Endothelial cell of umbilical vein (primary cell): ENCODE measurements at regions not wholly inside any gene's neighbourhood (a gene's known extent, or its start where the extent isn't known, plus 50 kb on each side); places are given as distances from the start of the nearest gene placed in this dataset.

ENCODE experiments used
- BruUV-seq: library from RNA; stranded (reverse); fragments of 400-500 nt; replicated peaks from 2 replicates; lab custom pipeline; 2021; lab: Mats Ljungman, UMichigan
- CTCF ChIA-PET: fragments of 300-600, 350-600 bp; sonication (Branson Sonifier 250); formaldehyde crosslinking; loops from one replicate; lab custom pipeline; 2021; ENCODE audit warnings: antibody characterized with exemption, inconsistent platforms; lab: Charles Lee
- POLR2A ChIA-PET: fragments of 300-600, 350-600 bp; sonication (Branson Sonifier 250); formaldehyde crosslinking; loops from one replicate; lab custom pipeline; 2021; ENCODE audit warnings: antibody characterized with exemption, inconsistent platforms; lab: Charles Lee
- DNase-seq: peaks from one replicate; pipeline ENCODE4 v3.0.0-alpha.2; 2011; ENCODE audit warnings: low read depth, low spot score
- FAIRE-seq: peaks from 2 replicates; lab custom pipeline; 2011; peaks lifted over from hg19 to GRCh38; lab: Jason Lieb, UNC
- H2AFZ ChIP-seq: 2 replicates; pipeline ENCODE4 v1.6.0; 2012; ENCODE audit warnings: low read depth, low read length, control low read depth, inconsistent platforms
- H3K27ac ChIP-seq: 2 replicates; pipeline ENCODE4 v1.5.1; 2011; ENCODE audit warnings: low read depth, mild to moderate bottlenecking, control low read depth, low read length, moderate library complexity; ENCODE audit not compliant: insufficient read depth
- H3K27me3 ChIP-seq, 2 experiments: 2 replicates each; pipeline versions ENCODE4 v1.6.0 to v1.6.1; 2011; ENCODE audit warnings: low read length in 2 of 2, mixed read lengths in 1 of 2; ENCODE audit not compliant: control insufficient read depth in 2 of 2, insufficient read depth in 2 of 2
- H3K36me3 ChIP-seq, 2 experiments: 2 replicates in 1 of 2; 3 replicates in 1 of 2; pipeline ENCODE4 v1.5.1; 2011; ENCODE audit warnings: low read length in 2 of 2, mild to moderate bottlenecking in 1 of 2, moderate library complexity in 1 of 2; ENCODE audit not compliant: control insufficient read depth in 2 of 2, insufficient read depth in 2 of 2; ENCODE audit errors: extremely low read depth in 1 of 2
- H3K4me1 ChIP-seq: 3 replicates; pipeline ENCODE4 v1.5.1; 2011; ENCODE audit warnings: mild to moderate bottlenecking, low read length; ENCODE audit not compliant: control insufficient read depth, insufficient read depth; ENCODE audit errors: extremely low read depth
- H3K4me2 ChIP-seq: 2 replicates; pipeline ENCODE4 v1.6.1; 2011; ENCODE audit warnings: low read length, control low read depth, mixed read lengths; ENCODE audit not compliant: insufficient read depth
- H3K4me3 ChIP-seq, 3 experiments: fragments of 200-600 bp in 1 of 3; sonication (generic), shearing (Covaris generic) in 1 of 3; replicated peaks in 1 of 3; 2 replicates each; pipeline ENCODE4 v1.5.1; 2011 to 2016; ENCODE audit warnings: control low read depth in 3 of 3, low read length in 3 of 3, mild to moderate bottlenecking in 2 of 3, inconsistent platforms in 1 of 3, low read depth in 1 of 3, moderate library complexity in 1 of 3; ENCODE audit not compliant: insufficient read depth in 1 of 3
- H3K79me2 ChIP-seq: 2 replicates; pipeline ENCODE4 v1.6.0; 2012; ENCODE audit warnings: low read length, inconsistent platforms; ENCODE audit not compliant: control insufficient read depth, insufficient read depth
- H3K9ac ChIP-seq: replicated peaks from 2 replicates; pipeline ENCODE3; 2011; ENCODE audit warnings: low read length, control low read depth; ENCODE audit not compliant: insufficient read depth; ENCODE audit errors: extremely low read depth
- H3K9me1 ChIP-seq: replicated peaks from 3 replicates; pipeline ENCODE4 v1.6.0; 2011; ENCODE audit warnings: mild to moderate bottlenecking, low read length; ENCODE audit not compliant: control insufficient read depth, insufficient read depth; ENCODE audit errors: extremely low read depth
- H3K9me3 ChIP-seq: replicated peaks from 2 replicates; pipeline ENCODE4 v1.5.1; 2012; ENCODE audit warnings: low read length, inconsistent platforms; ENCODE audit not compliant: control insufficient read depth, insufficient read depth
- H4K20me1 ChIP-seq: replicated peaks from 2 replicates; pipeline ENCODE3; 2011; ENCODE audit warnings: mild to moderate bottlenecking, low read length; ENCODE audit not compliant: control insufficient read depth, insufficient read depth; ENCODE audit errors: extremely low read depth
- EZH2 ChIP-seq: IDR thresholded peaks from 2 replicates; pipeline ENCODE4 v1.6.1; 2012; ENCODE audit warnings: borderline replicate concordance, low read depth, mild to moderate bottlenecking, moderate library complexity, low read length, inconsistent platforms; ENCODE audit not compliant: severe bottlenecking
- FOS ChIP-seq: IDR thresholded peaks from 2 replicates; pipeline ENCODE4 v1.6.1; 2011; ENCODE audit warnings: mild to moderate bottlenecking, low read length, moderate library complexity, borderline replicate concordance; ENCODE audit not compliant: insufficient read depth
- GATA2 ChIP-seq: IDR thresholded peaks from 2 replicates; pipeline ENCODE4 v1.7.0; 2011; ENCODE audit warnings: low read depth, mild to moderate bottlenecking, moderate library complexity, mixed read lengths, low read length; ENCODE audit not compliant: insufficient read length, insufficient read depth
- JUN ChIP-seq: IDR thresholded peaks from 2 replicates; pipeline ENCODE4 v1.6.1; 2011; ENCODE audit warnings: borderline replicate concordance, low read depth; ENCODE audit not compliant: insufficient read length, insufficient read depth
- MYC ChIP-seq: IDR thresholded peaks from one replicate; pipeline ENCODE4 v1.6.1; 2011; ENCODE audit warnings: mild to moderate bottlenecking, low read depth, low read length
- POLR2A ChIP-seq: IDR thresholded peaks from 2 replicates; pipeline ENCODE4 v1.6.1; 2012; ENCODE audit warnings: low read depth, mild to moderate bottlenecking, control low read depth, low read length
- POLR2AphosphoS5 ChIP-seq: IDR thresholded peaks from 2 replicates; pipeline ENCODE4 v1.6.1; 2012; ENCODE audit warnings: low read depth, mild to moderate bottlenecking, control low read depth, low read length, moderate library complexity; ENCODE audit not compliant: insufficient read depth
- dilution Hi-C: fragments of 300-500 bp; cut with MboI; formaldehyde crosslinking; loops from one replicate; pipeline ENCODE4 v1.15.0; 2019; ENCODE audit warnings: low sequenced_read_pairs; ENCODE audit not compliant: extremely low pct_ligation_motif_present
- intact Hi-C: fragments of 100-400 bp; cut with micrococcal nuclease; formaldehyde crosslinking; loops from one replicate; pipeline ENCODE4 v1.10.0; 2022
- TF ChIP-seq, protein P1 (sequence below), 2 donors: IDR thresholded peaks; 1 replicate in 1 of 2; 2 replicates in 1 of 2; pipeline ENCODE4 v1.5.1; 2011; ENCODE audit warnings: low read length in 2 of 2, mild to moderate bottlenecking in 2 of 2, moderate library complexity in 2 of 2, control low read depth in 1 of 2, inconsistent platforms in 1 of 2, low read depth in 1 of 2; ENCODE audit not compliant: insufficient read depth in 1 of 2; ENCODE audit errors: extremely low read depth in 1 of 2
- TF ChIP-seq, protein P2 (sequence below): IDR thresholded peaks from 2 replicates; pipeline ENCODE4 v1.6.1; 2011; ENCODE audit not compliant: insufficient read depth, insufficient read length

DNA sequence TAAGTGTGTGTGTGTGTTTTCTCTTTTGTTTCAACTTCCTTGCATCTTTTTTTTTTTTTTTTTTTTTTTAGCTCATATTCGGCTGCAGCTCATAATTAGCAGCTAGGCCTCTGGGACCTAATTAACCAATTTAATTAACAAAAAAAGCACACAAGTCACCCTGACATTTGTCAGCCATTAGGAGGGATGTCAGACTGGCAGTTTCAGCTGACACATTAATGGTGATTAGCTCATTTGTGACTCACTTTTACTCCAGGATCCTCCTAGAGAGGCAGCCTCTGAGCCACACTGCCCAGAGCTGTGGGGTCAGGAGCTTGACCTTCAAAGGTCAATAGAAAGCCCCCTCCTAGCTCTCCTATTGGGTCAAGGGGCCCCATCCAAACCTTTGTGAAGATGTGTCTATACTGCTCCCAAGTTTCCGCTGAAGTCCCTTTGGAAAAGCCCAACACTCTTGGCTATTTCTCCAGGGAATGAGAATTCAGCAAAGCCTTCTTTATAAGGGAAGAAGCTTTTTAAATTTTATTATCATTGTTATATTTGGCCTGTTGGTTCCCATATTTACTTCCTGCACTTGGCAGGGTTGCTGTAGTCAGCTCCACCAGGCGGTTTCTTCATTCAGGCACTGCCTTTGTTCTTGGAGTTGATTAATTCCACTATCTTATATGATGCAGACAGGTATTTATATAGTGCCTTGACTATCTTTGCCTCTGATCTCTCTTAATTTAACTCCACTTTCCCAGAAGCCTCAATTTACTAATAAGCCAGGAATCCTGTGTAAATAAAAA lies 109.5 kb upstream of the HABP2 start:
- Histone ChIP-seq H3K27me3 (no peaks in the 10 kb centered on the region), H3K36me3 (no peaks in the 10 kb centered on the region), H3K4me2 (no peak overlapping the region), H3K27ac (no peak overlapping the region), H3K9ac (no peak overlapping the region), H2AFZ (no peak overlapping the region), H4K20me1 (no peaks in the 10 kb centered on the region), H3K9me1 (no peaks in the 10 kb centered on the region), H3K9me3 (no peaks in the 10 kb centered on the region), H3K4me1 (no peaks in the 10 kb centered on the region), H3K4me3 (no peak overlapping the region), H3K79me2 (no peaks in the 10 kb centered on the region)
- no peak for DNase-seq
- TF ChIP-seq FOS (no peak), JUN (no peak), EZH2 (no peak), POLR2AphosphoS5 (no peak), GATA2 (no peak), MYC (no peak), POLR2A (no peak)
- TF ChIP-seq, protein P1, sequence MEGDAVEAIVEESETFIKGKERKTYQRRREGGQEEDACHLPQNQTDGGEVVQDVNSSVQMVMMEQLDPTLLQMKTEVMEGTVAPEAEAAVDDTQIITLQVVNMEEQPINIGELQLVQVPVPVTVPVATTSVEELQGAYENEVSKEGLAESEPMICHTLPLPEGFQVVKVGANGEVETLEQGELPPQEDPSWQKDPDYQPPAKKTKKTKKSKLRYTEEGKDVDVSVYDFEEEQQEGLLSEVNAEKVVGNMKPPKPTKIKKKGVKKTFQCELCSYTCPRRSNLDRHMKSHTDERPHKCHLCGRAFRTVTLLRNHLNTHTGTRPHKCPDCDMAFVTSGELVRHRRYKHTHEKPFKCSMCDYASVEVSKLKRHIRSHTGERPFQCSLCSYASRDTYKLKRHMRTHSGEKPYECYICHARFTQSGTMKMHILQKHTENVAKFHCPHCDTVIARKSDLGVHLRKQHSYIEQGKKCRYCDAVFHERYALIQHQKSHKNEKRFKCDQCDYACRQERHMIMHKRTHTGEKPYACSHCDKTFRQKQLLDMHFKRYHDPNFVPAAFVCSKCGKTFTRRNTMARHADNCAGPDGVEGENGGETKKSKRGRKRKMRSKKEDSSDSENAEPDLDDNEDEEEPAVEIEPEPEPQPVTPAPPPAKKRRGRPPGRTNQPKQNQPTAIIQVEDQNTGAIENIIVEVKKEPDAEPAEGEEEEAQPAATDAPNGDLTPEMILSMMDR (IDR thresholded peaks at IDR 0.05; ENCODE audit: extremely low read depth in 1 of 2, insufficient read depth in 1 of 2, low read depth in 1 of 2, low read length in 2 of 2): no peak
- TF ChIP-seq, protein P2, sequence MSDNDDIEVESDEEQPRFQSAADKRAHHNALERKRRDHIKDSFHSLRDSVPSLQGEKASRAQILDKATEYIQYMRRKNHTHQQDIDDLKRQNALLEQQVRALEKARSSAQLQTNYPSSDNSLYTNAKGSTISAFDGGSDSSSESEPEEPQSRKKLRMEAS: no peak
- intact Hi-C loops (no loop called here), dilution Hi-C loops (no loop called here)
- no TSS peak for BruUV-seq
- ChIA-PET POLR2A (no interaction called here), CTCF (interaction anchor here (1.5 to 2.2 kb wide), 4 partner anchors 9 to 120 kb away, joined by 3 to 21 read pairs (median 8); no protein-coding TSS in a partner anchor)
- no peak for FAIRE-seq
